Islet of Langerhans (tissue), 1 donor: ENCODE measurements at regions not wholly inside any gene's neighbourhood (a gene's known extent, or its start where the extent isn't known, plus 50 kb on each side); places are given as distances from the start of the nearest gene placed in this dataset.

Source experiments
- FAIRE-seq: peaks from one replicate; lab custom pipeline; 2011; peaks lifted over from hg19 to GRCh38; lab: Jason Lieb, UNC

DNA sequence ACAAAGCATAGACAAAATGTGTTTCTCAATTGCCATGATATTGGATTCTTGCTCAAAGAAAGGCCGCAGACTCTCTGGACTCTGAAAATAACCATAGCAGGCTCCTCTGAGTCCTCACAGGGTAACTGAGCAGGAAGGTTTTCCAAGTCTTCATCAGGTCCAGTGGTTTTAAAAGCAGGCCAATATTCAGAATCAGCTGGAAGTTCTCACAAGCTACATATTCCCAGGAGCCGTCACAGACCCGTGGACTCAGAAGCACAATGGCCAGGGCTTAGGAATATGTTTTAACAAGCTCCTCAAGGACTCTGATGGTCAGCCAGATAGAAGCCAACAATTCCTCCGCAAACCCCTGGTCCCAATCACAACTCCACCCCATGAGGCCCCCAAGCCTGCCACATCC lies 256.1 kb upstream of the ADAMTS9 start:
- no peak for FAIRE-seq

DNA sequence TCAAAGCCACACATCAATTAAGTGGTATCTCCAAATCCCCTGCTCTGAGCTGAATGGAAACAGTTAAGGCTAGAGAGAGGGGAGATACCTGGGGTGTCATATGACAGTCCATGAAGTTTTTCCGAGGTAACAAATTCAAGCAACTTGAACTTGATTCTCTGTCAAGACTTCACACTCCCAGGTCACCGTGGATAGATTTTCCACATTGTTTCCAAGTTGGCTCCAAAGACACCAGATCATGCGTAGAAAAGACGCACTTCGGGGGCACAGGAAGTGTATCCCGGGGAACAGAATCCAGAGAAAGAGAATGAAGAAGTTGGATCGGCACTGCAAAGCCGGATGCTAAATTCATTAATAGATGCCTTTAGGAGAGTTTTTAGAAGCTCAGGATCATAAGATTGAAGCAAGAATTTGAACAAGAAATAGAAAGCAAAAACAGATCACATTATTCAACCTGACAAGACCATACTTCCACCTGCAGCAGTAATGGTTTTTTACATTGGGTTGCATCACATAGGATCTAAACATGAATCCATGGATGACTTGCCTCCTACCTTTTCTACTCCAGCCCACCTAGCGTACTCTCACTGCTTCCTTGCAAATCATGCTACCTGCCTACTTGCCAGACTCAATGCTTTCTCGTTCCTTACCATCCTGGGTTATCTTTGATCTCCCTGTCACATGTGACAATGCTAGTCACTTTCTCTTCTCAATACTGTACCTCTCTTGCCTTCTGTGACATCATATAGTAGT lies 253.0 kb upstream of the ADAMTS9 start:
- no peak for FAIRE-seq

DNA sequence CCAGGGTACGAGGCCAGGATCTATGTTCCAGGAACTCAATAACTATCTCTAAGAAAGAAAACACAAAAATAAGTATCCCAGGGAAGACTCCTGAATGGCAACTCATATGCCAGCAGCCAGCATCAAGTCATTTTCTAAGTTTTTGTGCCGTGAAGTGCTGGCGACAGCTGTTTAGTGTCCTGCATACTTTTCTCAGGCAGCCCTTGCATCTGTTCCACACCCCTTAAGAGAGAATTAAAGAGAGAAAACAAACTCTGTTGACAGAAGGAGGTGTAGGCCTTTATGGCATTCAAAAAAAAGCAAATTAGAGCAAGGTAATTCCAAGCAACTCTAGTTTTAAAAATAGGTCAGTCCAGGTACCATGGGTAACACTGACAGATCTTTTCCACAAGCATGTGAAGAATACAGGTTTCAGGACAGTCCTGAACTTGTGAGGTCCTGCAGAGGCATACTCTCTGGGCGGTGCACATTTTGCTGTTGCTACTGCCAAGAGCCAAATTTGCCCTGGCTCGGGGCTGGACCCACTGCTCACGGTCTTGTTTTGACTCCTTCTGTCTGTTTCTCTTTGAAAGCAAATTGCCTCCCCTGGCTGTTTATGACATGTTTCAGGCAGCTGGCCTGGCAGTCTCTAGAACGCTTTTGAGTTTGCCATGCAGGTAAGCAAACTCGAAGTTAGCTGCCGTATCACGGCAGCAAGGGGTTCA lies 252.1 kb upstream of the ADAMTS9 start:
- no peak for FAIRE-seq

DNA sequence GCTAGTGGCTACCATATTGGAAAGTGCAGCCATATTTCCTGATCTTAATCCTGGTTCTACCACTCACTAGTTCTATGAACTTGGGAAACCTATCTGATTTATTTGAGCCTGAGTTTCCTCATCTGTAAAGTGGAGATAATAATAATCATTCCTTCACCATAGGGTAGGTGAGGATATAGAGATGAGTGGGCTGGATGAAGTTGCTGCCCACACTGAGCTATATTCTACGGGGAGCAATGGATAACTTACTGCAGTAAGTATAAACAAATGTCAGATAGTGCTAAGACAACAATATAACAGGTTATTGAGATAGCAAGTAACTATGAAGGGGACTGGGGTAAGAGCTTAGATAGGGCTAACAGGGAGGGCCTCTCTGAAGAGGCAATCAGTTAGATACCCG lies 251.5 kb upstream of the ADAMTS9 start:
- no peak for FAIRE-seq

DNA sequence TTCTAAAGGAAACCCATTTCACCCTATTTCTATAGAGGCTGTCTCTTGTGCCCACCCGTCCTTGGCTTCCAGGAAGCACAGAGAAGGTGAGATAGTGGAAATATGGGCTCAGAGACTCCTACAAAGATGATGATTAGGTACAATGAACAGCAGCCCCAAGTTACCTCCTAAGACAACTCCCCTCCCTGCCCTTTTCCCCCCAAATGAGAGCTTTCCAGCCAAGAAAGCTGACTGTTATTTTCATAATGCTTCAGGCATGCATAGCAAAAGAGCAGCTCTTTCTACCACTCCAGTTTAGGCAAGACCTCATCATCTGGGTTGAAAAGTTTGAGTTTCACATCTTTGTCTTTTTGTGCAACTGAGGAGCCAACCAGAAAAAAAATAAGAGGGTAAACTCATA lies 248.8 kb upstream of the ADAMTS9 start:
- no peak for FAIRE-seq

DNA sequence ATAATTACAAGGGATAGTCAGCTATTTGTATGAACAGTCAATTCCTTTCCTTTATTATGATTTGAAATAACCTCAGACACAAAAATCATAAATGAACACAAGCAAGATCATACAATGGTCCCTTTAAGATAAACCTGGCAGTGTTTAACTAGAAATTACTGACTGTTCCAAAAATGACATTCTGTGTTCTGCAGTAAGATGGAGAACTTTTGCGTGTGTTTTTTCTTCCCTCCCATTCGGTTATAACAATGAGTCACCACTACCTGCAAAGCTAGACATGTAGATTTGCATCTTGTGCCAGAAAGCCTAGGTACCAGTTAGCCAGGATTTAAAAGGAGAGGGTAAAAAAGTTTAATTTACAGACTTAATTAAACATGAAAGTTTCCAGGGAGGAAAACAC lies 248.2 kb upstream of the ADAMTS9 start:
- no peak for FAIRE-seq

DNA sequence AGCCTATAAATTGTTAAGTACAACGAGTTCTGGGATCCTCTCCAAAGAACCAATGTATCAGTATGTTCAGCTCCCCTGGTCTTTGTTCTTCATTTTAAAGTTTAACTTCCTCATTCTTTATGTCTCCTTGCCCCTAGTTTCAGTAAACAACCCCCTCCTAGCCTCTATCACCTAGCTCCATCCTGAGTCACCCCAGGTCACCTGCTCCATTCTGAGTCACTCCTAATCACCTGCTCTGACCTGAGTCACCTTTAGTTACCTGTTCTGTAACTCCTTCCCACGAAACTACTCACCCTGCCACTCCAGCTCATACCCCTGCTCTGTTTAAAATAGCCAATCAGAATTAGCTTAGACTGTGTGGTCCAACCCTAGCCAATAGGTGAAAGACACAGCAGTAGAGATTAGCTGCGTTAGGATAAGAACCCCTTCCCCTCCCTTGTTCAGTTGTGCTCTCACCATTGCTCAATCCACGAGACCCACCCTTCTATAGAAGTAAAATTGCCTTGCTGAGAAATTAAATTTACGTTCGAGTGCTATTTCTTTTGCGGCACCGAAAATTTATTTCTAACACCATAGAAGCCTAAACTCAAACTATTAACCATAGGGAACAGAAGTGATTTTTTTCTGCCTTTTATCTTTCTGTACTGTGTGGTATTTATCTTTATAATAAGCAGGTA lies 245.0 kb upstream of the ADAMTS9 start:
- FAIRE-seq = no peak

DNA sequence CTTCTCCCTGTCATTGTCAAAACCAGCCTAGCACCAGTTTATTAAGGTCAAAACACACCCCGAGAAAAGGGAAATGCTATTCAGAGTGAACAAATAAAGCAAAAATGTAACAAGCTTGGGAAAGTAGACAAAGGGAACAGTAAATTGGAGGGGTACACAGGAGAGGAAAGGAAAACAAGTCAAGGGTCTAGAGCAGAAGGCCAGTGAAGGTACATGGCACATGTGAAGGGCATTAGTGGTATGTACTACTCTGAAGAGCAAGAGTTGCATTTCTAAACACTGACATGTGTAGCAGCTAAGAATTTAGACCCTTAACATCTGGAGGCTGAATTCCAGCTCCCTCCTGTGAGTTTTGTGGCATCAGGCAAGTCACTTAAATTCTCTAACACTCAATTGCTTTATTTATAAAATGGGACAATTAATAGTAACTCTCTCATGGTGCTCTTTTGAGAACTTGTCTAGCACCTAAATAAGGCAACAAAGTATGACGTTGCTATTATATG lies 244.3 kb upstream of the ADAMTS9 start:
- no peak for FAIRE-seq

DNA sequence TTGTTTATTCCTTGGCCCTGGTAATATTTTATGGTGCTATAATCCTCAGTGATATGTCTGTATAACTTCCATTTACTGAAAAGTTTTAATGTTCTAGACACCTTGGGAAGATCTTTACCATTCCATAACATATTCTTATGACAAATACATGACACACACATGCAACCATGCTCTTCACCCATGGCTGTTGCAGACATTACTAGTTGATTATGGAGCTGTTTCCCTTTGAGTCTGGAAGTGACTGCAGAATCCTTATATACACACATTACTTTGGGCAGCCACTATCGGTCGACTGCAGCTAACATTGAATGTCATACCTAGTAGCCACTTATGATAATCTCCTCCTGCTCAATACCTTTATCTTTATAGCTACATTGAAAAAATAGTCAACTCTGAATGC lies 243.1 kb upstream of the ADAMTS9 start:
- no peak for FAIRE-seq

DNA sequence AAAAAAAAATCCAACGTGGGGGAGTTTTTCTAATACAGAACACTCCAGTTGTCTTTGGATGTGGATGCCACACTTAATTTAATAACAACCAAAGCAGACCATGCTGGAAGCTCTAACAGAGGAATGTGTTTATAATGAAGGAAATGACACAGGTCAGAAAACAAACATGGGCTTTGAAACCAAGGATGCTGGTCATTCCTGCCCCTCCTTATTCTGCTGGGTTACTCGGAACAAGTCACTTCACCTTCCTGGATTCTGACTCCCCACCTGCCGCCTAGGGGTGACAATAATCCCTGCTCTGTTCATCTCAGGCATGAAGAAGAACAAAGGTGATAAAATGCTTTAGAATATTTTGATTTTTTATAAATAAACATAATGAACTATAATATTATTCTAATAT lies 240.9 kb upstream of the ADAMTS9 start:
- FAIRE-seq = no peak

DNA sequence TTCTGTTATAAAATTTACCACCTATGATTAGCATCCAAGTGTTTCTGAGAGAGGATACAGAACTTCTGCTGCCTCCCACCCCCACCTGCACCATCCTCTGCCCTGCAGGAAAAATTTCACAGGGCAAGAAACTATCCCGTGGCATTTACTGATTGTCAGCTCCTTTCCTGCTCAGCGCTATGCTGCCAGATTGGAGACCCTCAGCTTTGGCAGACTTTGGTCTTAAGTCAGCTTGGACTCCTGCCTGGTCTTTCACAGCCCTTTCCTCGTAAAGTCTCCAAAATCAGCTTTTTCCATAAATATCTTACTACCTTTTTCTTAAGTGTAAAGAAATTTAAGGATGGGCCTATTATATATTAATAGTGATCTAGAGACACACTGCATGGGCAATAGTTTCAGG lies 239.9 kb upstream of the ADAMTS9 start:
- FAIRE-seq = no peak

DNA sequence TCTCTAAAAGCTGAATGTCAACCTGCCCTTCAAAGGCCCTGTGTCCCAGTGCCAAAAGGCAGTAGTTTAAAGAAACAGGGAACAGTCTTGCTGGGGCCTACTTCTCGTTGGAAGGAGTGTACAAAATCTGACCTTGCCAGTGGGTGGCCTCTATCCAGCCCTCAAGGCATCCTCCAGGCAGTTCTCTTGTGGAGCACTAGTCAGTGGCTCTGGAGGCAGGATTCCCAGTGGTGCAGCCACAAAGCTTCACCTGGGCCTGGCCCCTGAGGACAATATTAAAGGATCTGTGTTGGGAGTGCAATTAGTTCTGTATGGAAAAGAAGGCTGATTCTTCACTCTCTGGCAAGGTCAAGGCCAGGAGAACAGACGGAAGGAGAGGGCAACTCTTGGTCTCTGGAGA lies 237.8 kb upstream of the ADAMTS9 start:
- no peak for FAIRE-seq

DNA sequence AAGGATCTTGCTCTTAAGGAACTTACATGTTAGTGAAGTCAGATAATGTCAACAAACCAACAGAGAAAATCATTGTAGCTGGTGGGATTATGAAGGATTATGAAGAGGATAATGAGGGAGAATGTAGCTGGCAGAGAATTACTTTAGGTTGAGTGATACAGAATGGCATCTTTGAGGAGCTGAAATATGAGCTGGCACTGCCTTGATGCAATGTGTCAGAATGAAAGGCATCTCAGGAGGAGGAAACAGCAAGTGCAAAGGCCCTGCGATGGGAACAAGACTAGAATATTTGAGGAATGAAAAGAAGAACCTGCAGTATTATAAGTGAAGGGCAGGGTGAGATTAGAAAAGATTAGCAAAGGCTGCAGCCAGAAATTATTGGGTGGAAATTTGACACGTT lies 237.2 kb upstream of the ADAMTS9 start:
- no peak for FAIRE-seq

DNA sequence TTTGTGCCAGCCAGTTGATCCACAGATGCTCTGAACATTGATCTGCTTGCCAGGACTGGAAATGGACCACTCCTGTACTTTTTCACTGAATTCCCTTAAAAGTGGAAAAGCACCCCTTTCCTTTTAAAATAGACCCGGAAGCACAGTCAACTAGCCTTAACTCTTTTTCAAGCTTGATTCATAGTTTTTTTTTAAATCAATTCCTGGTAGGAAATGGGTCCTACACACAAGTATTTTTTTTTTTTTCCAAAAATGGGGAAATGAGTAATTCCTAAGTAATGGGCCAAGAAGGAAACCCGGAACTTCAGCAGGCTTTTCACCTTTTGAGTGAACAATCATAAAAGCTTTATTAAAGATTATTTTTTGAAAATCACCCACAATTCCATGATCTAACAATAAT lies 234.4 kb upstream of the ADAMTS9 start:
- FAIRE-seq = no peak

DNA sequence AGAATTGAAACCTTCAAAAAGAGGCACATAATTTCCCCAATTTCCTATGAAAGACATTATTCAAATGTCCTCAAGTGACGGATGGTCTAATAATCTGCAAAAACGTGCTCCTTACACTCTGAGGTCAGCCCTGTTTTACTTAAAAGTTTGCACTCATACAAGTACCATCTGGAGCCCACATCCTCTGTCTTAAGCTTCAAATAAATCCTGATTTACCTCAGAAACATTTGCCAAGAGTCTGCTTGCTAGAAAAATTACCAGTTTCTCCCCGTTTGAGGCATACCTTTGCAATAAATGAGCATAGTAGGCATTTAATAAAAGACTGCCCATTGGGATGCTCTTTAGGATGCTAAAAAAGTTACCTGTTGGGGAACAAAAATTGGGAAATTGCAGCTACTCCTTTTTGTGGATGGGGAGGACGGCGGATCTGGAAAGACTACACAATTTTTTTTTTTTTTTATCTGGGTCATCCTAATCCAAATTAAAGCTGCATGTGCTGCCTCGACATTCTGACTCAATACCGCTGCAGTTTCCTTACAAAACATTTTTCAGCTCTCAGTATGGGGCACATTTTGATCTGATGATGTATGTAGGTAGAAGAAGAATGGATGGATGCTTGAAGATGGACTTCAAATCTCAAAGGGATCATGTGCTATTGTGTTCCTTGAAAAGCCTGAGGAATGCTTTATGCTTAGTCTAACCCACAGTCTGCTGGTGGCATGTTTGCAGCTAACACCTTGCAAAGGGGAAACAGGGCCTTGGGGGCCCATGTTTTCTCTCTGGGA lies 233.7 kb upstream of the ADAMTS9 start:
- FAIRE-seq = no peak

DNA sequence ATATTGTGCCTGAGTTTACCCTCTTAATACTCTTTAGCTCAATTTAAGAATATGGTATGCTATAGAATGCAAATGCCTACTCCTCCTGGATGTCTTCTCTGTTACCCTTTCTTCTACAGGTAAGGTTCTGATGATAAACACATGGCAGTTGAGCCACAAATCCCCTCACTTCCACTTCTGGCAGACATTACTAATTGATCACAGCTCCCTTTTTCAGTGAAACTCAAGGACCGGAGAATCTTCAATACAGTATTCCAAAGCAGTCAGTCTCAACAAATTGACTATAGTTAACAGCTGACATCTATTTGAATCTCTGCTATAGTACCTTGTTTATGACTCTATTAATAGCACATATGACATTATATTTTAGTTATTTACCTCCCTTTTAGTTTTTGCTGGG lies 232.1 kb upstream of the ADAMTS9 start:
- no peak for FAIRE-seq

DNA sequence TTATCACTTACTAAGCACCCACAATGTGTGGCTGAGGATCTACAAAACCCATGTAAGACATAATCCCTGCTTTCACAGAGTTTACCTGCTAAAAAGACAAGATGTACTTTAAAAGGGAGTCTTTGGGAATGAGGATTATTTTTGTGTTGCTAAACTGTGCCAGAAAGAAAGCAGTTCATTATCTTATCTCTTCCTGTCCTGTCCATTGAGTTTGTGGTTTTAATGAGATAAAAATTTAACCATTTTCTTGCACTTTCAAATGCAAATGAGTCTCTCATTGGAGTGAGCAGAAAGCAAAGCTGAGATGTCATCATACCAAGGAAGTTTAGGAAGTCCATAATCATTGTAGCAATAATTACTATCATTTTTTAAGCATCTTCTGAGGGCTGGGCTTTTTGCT lies 231.2 kb upstream of the ADAMTS9 start:
- no peak for FAIRE-seq

DNA sequence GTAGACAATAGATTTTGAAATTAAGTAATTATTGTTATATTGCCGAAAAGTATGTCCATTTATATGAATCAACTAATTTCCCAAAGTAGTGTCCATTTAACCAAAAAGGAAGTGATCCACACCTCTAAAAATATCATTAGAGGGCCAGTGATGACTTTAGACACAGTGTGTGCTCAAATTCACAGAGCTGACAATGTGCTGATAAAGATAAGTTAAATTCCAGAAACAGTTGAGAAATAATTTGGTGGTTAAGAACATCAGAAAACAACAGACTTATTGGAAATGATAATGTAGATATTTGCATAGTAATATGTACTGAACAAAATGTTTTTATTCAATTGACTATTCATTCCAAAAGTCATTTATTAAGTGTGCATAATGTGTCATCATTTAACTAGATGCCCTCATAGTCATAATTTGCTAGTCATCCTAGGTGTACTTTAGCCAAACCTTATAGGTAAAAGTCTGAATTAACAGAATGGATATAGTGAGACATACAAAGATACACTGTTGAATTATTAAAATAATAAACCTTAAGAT lies 230.2 kb upstream of the ADAMTS9 start:
- FAIRE-seq = no peak

DNA sequence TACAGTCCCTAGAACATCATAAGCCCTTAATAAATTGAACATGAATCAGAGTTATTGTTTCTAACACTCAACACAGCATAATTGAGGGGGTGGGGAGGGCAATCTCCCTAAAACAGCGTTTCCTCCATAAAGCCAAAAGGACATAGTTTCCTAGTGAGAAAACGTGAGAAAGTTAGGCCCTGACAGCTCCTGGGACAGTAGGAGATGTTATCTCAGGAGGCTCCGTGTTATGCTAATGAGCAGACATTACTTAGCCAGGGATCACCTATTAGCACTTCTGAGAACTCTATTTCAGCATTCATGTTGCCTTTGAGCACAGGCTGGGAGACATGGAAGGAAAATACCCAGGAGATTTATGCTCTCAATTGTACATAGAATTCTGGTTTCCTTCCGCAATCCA lies 229.1 kb upstream of the ADAMTS9 start:
- FAIRE-seq = no peak

DNA sequence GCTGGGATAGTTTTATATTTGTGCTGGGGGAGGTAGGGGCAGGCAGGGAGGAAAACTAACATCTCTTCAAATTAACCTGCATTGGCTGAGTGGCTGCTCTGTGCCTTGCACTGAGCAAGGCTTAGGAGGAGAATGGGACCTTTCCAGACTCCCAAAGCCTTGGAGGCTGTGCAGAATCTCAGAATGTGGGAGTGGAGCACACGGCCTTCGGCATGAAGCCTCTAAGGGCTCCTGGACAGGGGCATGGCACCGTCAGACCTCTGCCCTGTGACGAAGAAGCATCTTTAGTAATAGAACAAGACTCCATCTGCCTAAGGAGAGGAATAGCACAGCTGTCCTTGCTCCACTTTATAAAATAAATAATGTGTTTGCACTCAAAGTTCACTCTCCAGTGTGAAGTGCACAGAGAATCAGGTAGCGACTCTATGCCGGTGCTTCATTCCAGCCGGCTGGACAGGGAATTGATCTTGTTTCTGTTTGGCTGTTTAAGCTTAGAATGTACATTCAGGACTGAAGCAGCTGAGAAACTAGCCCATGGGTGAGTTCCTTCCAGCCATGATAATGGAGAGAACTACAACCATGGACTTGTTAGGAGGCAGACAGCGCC lies 228.5 kb upstream of the ADAMTS9 start:
- no peak for FAIRE-seq

DNA sequence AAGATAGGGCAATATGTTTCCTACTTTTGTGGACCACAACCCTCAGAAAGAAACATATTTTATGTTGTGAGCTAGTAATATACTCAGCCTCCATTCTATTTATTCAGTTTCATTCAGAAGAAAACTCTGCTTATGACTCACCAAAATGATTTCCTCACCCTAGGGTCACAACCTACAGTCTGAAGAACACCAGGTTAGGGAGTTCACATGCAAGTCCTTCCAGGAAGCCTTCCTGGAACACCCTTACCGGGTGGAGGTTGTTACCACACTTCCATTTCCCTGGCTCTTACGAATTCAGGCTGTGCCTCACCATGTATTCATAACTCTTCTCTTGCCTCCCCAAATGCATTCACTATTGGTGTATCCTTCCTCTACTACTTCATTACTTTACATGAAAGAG lies 228.0 kb upstream of the ADAMTS9 start:
- FAIRE-seq = no peak

DNA sequence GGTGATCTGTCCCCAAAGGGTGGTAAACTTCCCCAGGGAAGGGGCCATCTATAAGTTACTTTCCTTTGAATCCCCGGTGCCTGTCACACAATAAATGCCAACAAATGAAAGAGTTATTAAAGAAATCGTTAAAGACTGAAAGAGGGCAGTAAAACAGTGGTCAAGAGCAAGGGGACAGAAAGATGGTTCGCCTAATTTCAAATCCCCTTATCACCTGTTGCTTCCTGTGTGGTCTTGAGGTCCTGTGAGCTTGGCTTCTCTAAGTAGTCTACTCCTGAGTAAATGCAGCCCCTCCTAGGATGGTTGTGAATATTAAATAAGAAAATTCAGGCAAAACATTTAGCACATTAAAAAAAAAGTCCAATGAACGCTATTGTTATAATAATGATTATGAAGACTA lies 225.7 kb upstream of the ADAMTS9 start:
- no peak for FAIRE-seq
